NCI-H82 treated with DMSO at 0.1 percent for 48 hours (cell line): ENCODE measurements at regions not wholly inside any gene's neighbourhood (a gene's known extent, or its start where the extent isn't known, plus 50 kb on each side); places are given as distances from the start of the nearest gene placed in this dataset.
A peak's percentile ranks its signal among the peaks of the same experiment; 100 is the strongest.
"Not testable (repeated sequence)": the region's sequence is repeated elsewhere in the genome, so short reads cannot be mapped to it uniquely, and the experiment has no call there.

Experiments used
- DNase-seq: peaks from one replicate; lab custom pipeline; 2025; ENCODE audit not compliant: unreplicated experiment; lab: John Stamatoyannopoulos, UW

DNA sequence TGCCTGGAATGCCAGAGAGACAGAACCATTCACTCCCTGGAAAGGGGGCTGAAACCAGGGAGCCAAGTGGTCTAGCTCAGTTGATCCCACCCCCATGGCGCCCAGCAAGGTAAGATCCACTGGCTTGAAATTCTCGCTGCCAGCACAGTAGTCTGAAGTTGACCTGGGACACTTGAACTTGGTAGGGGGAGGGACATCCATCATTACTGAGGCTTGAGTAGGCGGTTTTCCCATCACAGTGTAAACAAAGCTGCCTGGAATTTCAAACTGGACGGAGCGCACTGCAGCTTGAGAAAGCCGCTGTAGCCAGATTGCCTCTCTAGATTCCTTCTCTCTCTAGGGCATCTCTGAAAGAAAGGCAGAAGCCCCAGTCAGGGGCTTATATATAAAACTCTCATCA lies 310.7 kb upstream of the DPPA4 start:
- no peak for DNase-seq

DNA sequence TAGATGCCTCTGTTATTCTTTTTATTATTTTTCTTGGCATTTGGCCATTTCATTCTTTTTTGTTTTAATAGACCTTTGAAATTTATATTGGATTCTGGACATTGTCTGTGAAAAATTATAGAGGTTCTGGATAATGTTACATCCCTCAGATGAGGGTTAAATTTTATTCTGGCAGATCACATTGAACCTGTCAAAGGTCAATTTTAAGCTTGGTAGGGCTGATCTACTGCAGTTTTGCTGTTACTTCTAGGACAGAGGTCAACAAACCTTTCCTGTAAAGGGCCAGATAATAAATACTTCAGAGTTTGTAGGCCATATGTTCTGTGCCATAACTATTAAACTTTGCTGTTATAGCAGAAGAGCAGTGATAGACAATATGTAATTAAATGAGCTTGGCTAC lies 318.9 kb upstream of the DPPA4 start:
- no peak for DNase-seq

DNA sequence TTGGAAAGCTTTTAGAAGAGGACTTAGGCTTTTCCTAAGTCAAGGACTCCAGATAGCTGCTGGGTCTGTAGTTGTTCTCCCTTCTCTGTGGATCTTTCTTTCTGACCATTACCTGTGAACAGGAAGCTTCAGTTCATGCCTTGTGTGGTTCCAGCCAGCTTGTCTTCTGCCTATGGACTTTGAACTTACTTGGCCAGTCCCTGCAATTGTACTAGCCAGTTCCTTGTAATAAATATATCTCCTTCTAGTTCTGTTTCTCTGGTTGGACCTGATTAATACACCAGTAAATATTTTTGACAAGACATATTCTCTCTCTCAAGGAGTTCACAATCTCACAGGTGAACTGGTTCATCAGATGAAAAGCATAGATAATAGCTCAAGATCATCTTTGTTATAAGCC lies 341.3 kb upstream of the DPPA4 start:
- DNase-seq = no peak

DNA sequence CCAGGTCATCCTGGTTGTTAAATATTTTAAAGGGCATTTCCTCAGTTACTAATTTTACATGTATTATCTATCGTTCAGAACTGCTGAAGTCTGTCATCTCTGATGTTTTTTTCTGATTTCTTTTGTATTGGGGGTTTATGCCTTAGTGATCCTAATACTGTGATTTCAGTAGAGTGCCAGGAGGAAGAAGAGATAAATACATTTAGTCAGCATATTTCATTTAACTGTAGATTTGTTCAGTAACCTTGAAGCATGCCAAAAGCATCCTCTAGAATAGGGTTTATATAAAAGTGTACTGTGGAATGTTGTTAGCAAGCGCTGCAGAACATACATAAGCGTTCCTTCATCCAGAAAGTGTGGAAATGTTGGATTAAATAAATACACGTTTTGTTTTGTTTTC lies 342.3 kb upstream of the DPPA4 start:
- no peak for DNase-seq

DNA sequence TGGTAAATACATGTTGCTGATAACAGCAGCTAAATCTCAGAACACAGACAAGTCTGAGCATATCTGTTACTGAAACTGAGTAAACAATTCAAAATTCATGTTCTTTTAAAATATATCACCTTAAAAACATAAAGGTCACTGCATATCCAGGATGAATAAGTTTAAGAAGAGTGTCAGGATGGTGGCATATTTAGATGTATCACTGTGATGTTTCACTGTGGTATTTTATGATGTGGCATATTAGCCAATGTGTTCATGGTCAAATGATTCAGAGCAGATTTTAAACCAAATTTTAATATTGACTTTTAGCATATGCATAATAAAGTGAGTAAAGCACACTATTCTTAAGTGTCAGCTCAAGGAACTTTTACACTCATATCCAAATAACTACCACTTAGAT lies 346.4 kb upstream of the DPPA4 start:
- DNase-seq = no peak

DNA sequence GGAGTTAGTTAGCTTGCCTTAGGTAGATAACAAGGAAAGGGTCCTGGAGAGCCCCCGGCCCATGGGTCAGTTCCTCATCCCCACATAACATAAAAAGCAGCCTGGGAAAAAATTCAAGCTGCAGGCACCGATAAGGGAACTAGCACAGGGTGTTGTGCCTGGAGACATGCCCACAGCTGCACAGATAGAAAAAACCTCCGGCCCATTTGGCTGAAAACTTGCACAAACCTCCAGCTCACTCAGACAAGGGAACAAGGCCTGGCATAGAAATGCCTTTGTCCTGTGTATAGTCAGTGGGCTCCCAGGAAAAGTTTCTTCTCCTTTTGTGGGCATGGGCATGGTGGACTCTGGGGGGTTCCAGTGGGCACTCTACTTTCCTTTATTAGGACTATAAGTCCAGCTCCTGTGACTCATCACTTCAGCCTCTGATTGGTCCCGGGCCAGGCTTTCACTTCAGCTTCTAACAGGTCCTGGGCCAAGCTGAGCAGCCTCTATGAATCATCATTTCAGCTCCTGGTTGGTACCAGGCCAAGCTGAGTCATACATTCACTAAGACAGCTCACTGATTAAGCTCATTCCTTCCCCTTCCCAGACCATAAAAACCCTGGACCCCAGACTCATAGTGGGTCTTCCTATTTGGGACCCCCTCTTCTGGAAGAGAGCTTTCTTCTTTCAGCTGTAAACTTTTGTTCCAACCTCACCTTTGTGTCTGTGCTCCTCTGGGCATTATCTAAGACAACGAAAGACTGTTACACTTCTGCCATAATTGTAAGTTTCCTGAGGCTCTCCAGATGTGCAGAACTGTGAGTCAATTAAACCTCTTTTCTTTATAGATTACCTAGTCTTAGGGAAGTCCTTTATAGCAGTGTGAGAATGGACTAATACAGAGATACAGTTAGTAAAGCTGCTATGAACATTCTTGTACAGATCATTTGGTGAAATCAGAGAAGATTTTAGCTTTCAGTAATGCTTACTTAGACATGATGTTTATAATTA lies 348.0 kb upstream of the DPPA4 start:
- DNase-seq = no peak

DNA sequence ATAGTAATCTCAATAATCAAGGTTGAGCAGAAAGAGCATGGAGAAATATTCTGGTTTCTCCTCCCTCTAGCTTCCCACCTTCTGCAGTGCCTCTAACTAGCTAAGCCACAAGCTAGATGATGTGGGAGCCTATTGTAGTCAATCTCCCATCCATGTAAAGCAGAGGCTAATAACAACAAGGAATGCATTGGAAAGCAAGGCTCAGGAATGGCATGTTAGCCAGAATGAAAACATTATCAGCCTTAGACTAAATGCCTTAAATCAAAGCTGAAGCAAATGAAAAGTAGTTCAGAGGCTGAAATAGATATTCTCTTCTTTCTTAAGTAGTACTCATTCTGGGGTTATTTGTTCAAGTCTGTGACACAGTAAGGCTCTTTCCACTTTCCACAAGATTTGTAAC lies 350.3 kb upstream of the DPPA4 start:
- peak; percentile 73 for DNase-seq

DNA sequence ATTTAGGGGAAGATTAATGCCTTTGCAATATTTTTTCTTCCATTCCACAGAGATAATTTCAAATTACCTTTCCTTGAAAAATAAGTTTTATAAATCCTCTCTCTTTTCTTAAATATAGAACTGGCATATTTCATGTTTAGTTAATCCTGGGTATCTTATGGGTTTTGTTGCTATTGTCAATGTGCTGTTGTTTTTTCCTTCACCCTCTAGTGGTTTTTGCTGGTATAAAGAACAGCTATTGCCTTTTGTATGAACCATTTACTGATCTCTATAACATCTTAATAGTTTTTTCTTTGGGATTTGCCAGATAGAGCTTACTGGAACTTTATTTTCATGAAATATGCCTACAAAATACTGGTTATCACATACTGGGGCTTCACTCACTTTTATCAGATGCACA lies 359.6 kb upstream of the DPPA4 start:
- no peak for DNase-seq

DNA sequence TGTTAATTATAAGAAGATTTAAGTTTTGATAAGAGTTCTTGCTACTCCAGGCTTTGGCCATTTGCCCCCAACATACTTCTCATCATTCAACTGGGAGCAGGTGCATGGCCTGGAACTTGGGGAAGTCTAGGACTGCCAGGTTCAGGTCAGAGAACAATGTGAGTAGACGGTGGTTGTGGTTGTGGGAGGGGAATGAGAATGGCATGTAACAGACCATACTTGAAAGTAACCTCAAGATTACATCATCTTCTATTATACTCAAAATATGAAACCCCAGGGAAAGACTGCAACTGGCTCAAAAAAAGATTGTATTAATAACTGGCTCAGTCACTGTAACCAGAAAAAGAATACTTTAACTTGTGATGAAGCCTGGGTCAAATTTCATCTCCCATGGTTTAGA lies 364.9 kb upstream of the DPPA4 start:
- no peak for DNase-seq

DNA sequence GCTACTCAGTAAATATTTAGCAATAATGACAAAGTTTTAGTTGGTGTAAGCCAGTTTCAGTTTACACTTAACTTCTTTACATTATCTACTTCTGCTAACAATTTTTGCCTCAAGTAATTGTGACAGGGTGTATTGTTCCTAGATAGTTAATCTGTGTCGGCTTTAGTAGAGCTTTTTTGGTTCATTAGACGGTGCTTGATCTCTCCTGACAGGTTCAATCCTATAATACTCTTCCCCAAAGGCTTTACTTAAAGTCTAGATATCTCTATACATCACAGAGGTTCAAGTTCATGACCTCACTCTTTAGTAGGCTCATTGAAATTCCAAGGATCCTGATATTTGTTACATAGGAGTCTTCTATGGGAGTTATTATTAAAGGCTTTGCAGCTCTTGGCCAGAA lies 365.6 kb upstream of the DPPA4 start:
- peak; percentile 91 for DNase-seq

DNA sequence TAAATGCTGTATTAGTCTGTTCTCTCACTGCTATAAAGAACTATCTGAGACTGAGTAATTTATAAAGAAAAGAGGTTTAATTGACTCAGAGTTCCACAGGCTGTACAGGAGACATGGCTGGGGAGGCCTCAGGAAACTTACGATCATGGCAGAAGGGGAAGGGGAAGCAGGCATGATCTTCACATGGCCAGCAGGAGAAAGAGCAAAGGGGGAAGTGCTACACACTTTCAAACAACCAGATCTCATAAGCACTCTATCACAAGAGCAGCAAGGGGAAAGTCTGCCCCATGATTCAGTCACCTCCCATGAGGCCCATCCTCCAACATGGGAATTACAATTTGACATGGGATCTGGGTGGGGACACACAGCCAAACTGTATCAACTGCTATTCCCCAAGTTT lies 367.8 kb upstream of the DPPA4 start:
- not testable (repeated sequence) for DNase-seq

DNA sequence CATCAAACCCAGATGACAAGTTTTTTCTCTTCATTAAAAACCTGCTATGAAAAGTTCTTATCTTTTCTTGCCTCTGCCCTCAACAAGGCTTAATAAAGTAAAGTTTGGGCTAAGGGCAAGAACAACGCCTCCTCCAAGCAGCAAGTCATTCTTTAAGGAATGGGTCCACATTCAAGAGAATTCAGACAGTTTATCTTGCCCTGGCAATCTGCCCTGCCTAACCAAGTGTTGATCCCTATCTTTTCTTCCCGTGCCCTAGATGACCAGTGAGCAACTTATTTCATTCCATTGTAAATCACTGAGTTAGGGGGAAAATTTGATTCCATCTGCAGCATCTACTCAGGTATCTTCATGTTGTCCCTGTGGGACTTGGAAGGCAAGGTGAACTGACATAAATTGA lies 370.3 kb upstream of the DPPA4 start:
- DNase-seq = no peak

DNA sequence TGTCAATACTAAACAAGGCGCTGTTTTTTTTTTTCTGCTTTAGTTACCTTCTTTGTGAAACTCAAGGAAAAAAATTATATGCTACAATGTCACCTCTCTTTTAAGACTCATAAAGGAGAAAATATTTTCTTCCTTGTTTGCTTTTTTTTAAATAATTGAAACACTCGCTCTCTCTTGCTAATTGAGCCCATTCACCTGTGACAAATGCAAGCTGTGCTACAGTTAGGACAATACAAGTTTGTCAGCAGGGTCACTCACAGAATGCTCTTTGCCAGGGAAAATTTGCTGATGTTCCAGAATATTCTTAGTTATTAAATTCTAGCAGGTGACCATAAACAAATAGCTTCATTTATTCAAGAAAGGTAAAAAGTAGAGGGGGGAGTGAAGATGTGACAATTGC lies 375.9 kb upstream of the DPPA4 start:
- DNase-seq = no peak

DNA sequence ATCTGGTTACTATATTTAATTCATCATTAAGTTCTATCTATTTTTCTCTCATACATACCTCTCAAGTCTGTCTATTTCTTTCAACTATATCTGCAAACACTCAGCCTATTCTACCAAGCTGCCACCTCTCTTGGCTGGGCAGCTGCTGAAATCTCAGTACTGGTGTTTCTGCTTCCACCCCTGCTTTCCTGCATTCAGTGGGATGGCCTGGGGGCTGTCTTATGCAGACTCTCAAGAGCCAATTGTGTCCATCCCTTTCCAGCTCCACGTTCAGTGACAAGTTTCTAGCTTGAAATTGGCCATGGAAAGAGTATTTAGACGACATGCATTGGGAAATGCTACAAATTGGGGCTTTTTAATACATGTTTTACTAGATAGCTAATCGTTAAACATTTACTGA lies 378.4 kb upstream of the DPPA4 start:
- no peak for DNase-seq

DNA sequence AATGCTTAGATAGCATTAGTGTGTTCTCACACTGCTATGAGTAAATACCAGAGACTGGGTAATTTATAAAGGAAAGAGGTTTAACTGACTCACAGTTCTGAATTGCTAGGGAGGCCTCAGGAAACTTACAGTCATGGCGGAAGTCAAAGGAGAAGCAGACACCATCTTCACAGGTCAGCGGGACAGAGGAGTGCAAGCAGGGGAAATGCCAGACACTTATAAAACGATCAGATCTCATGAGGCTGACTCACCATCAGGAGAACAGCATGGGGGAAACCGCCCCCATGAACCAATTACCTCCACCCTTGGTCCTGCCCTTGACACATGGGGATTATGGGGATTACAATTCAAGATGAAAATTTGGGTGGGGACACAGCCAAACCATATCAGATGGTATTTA lies 381.5 kb upstream of the DPPA4 start:
- no peak for DNase-seq

DNA sequence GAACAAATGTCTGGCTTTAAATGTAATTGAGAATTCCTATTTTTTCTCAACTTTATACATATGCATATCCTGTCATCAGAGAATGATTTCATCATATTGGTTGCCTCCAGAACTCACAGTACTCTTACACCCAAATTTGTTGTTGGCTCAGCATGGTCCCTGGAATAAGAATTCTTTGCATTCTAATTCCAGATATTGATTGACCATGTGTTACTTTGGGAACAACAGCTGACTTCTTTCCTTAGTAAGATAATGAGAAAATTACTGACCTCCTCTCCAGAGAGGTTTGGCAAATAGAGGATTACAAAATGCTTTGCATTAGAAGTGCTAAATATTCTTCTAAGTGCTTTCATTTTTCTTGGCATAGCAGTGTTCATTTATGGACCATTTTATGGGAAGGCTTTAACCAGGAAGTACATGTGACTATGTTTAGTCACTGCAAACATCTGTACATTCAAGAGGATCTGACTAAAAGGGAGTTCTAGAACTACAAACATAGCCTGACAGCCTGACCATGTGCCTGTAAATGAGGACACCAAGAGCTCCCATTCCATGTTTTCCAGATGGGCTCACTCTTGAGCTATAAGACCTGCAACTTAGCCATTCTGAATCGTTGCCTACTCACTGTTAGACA lies 391.6 kb upstream of the DPPA4 start:
- no peak for DNase-seq

DNA sequence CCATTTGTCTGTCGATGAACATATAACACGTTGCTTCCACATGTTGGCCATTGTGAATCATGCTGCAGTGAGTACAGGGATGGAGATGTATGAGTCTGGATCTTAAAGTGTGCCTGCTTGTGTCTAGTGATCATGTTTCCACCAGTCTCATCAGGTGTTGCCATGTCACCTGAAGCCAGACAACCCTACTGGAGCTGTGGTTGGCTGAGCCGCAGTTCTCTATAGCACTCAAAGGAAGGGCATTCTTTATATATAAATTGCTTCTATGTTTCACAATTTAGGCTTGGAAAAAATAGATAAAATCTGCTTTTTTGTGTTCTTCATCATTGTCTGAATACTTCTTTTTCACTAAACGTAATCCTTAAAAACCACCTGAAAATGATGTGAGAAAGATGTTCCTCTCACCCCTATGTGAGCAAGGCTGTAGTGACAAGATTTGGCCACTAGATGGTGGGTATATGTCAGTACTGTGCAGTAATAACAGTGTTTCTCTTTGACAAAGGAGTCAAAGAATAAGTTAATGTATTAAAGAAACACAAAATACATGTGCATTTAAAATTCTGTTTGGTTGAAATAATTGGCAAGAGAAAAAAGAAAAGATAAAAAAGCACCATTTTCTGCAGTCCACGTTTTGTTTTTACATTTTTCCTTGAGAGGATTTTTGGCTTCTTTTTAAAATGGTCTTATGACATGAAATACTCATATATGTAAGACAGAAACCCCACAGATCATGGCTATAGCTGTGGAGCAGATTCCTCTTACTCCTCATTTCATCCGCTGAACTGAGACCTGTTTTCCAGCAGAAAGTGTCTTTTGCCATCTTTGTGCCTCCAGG lies 394.5 kb upstream of the DPPA4 start:
- peak; percentile 53 for DNase-seq

DNA sequence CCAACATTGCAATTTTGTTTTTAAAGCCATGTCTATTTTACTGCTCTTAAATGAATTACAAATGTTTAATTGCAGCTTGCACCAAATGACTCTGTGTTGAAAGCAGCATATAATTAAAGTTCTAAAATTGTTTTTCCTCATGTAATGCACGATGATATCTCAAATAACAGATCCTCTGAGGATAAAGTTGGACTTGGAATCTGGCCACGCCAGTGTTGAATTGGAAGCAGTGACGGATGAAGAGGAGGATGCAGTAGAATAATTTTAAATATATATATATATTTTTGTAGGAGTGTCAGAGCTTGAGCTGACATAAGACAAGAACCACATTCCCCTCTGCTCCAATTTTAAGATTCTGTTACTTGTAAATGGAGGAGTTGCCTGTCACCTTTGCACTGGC lies 406.6 kb upstream of the DPPA4 start:
- no peak for DNase-seq

DNA sequence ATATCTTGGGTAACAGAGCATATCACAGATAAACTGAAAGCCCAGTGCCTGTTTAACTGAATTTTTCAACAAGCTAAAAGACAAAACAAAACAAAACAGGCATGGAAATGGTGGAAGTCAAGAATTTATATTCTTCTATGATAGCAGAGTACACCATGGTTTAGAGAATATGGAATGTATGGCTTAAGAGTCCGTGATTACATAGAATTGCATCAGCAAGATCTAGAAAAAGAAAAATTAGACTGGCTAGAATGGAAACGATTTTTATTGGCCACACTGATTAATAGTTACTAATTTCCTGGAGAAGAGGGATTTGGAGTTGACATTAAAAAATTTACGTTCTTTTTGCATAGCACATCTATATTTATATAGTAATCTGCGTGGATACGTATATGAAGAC lies 435.2 kb upstream of the DPPA4 start:
- DNase-seq = no peak

DNA sequence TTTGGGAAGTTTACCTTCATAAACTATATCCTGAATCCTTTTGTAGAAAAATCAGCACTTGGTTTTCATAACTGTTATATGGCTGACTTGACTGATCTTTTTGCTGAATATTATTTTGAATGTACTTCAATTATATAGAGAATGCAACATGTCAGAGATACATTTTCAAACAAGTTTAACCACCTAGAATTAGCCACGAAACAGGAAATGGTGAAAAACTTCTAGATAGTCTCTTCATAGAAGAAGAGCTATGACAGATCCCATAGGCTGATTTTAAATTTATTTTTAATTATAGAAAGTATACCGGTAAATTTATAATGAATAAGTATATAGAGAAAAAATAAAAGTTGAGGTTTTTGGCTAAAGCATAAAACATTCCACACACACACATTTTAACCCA lies 436.8 kb upstream of the DPPA4 start:
- DNase-seq = no peak

DNA sequence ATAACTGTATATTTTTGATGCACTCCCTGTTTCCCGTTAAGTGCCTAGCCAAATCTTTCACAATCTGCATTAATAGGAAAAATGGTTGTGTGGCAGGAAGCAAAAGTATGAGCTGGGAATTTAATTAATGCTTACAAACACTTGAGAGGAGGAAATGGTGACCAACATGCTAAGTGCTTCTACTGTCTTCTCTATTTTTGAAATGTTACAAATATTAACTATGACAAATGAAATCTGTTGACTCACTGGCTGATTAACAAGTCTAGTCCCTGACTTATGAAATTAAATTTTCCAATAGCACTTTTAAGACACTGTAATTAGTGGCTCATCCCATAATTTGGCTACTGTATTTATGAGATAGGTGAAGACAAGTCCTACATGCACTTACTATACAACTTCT lies 446.9 kb upstream of the DPPA4 start:
- DNase-seq = no peak
